Trophoblast cell (in vitro differentiated cells and primary cell): ENCODE measurements at regions not wholly inside any gene's neighbourhood (a gene's known extent, or its start where the extent isn't known, plus 50 kb on each side); places are given as distances from the start of the nearest gene placed in this dataset.

Source experiments
- DNase-seq, 2 donors: peaks; one replicate each; pipeline ENCODE4 v3.0.0-alpha.2; 2016
- H2AFZ ChIP-seq: 2 replicates; pipeline ENCODE4 v1.6.1; 2013; ENCODE audit warnings: low read length, moderate library complexity, mild to moderate bottlenecking; ENCODE audit not compliant: insufficient read depth, poor library complexity
- H2AK5ac ChIP-seq: 2 replicates; pipeline ENCODE4 v1.6.1; 2013; ENCODE audit warnings: mild to moderate bottlenecking, low read length
- H2BK120ac ChIP-seq: 2 replicates; pipeline ENCODE4 v1.6.1; 2013; ENCODE audit warnings: low read length, mild to moderate bottlenecking, moderate library complexity; ENCODE audit not compliant: insufficient read depth, poor library complexity
- H2BK12ac ChIP-seq: 2 replicates; pipeline ENCODE4 v1.6.1; 2013; ENCODE audit warnings: mild to moderate bottlenecking, low read length, moderate library complexity
- H2BK5ac ChIP-seq: 2 replicates; pipeline ENCODE4 v1.6.1; 2013; ENCODE audit warnings: low read length, low read depth, moderate library complexity, mild to moderate bottlenecking; ENCODE audit not compliant: poor library complexity
- H3K14ac ChIP-seq: 2 replicates; pipeline ENCODE4 v1.6.1; 2013; ENCODE audit warnings: mild to moderate bottlenecking, low read length
- H3K18ac ChIP-seq: 2 replicates; pipeline ENCODE4 v1.6.1; 2013; ENCODE audit warnings: mild to moderate bottlenecking, low read length
- H3K23ac ChIP-seq: 2 replicates; pipeline ENCODE4 v1.6.1; 2013; ENCODE audit warnings: low read length
- H3K27ac ChIP-seq: 2 replicates; pipeline ENCODE4 v1.5.1; 2013; ENCODE audit warnings: low read depth, mild to moderate bottlenecking, inconsistent platforms, low read length, moderate library complexity
- H3K27me3 ChIP-seq: 2 replicates; pipeline ENCODE4 v1.6.1; 2013; ENCODE audit warnings: inconsistent platforms, mild to moderate bottlenecking, low read length, moderate library complexity; ENCODE audit not compliant: insufficient read depth
- H3K36me3 ChIP-seq, 2 experiments: 1 replicate in 1 of 2; 2 replicates in 1 of 2; pipeline ENCODE4 v1.6.1; 2013; ENCODE audit warnings: low read length in 2 of 2, mild to moderate bottlenecking in 2 of 2, moderate library complexity in 1 of 2; ENCODE audit not compliant: insufficient read depth in 2 of 2, control insufficient read depth in 1 of 2
- H3K4ac ChIP-seq: 2 replicates; pipeline ENCODE4 v1.6.1; 2013; ENCODE audit warnings: low read depth, mild to moderate bottlenecking, low read length, moderate library complexity
- H3K4me1 ChIP-seq, 2 experiments: 1 replicate in 1 of 2; 2 replicates in 1 of 2; pipeline ENCODE4 v1.6.1; 2013; ENCODE audit warnings: low read length in 2 of 2, mild to moderate bottlenecking in 2 of 2, moderate library complexity in 1 of 2; ENCODE audit not compliant: insufficient read depth in 2 of 2, control insufficient read depth in 1 of 2
- H3K4me2 ChIP-seq: 2 replicates; pipeline ENCODE4 v1.6.1; 2013; ENCODE audit warnings: inconsistent platforms, mild to moderate bottlenecking, low read length, moderate library complexity
- H3K4me3 ChIP-seq: 2 replicates; pipeline ENCODE4 v1.5.1; 2013; ENCODE audit warnings: mild to moderate bottlenecking, low read depth, low read length, inconsistent platforms
- H3K79me1 ChIP-seq: one replicate; pipeline ENCODE4 v1.6.1; 2013; ENCODE audit warnings: low read length
- H3K79me2 ChIP-seq: 2 replicates; pipeline ENCODE4 v1.6.1; 2013; ENCODE audit warnings: low read length, mild to moderate bottlenecking; ENCODE audit not compliant: control insufficient read depth, insufficient read depth, poor library complexity
- H3K9ac ChIP-seq: 2 replicates; pipeline ENCODE4 v1.6.1; 2013; ENCODE audit warnings: mild to moderate bottlenecking, low read length
- H3K9me3 ChIP-seq: 2 replicates; pipeline ENCODE4 v1.6.1; 2013; ENCODE audit warnings: low read depth, mild to moderate bottlenecking, control low read depth, inconsistent platforms, low read length; ENCODE audit not compliant: insufficient read depth
- H4K12ac ChIP-seq: 2 replicates; pipeline ENCODE4 v1.6.1; 2013; ENCODE audit warnings: low read depth, mild to moderate bottlenecking, low read length, moderate library complexity
- H4K8ac ChIP-seq: 2 replicates; pipeline ENCODE4 v1.6.1; 2013; ENCODE audit warnings: low read depth, mild to moderate bottlenecking, low read length, moderate library complexity
- H4K91ac ChIP-seq: one replicate; pipeline ENCODE4 v1.6.1; 2013; ENCODE audit warnings: low read depth, mild to moderate bottlenecking, low read length, moderate library complexity
- WGBS: extraction: QIAGEN DNeasy Blood & Tissue Kit; methylation state at CpG from one replicate; pipeline ENCODE4 v1.1.7; 2013; ENCODE audit warnings: missing lambda C conversion rate; ENCODE audit not compliant: insufficient read length, insufficient coverage; ENCODE audit errors: extremely low coverage; 5-methylcytosine and 5-hydroxymethylcytosine counted together

DNA sequence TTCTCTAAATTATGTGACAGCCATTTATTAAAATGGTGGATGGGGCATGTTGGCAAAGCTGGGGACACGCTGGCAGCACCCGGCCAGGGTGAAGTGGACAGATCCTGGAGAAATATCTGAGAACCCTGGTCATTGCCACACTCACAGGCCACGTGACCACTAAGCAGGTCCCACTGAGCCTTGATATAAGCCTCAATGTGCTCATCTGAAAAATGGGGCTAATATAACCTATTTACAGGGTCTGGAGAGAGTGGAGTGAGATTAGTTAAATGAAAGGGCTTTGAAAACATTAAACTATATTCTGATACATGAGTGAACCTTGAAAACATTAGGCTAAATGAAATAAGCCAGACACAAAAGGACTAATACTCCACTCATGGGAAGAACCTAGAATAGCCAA is 108.9 kb downstream of the RBFOX3 start:
- H4K12ac ChIP-seq: no peak overlapping the region
- H3K4me3 ChIP-seq: no peak overlapping the region
- peaks cover 0 to 1% of the 10 kb centered on the region in 2 experiments for H3K4me1 ChIP-seq
- H3K14ac ChIP-seq: no peak overlapping the region
- no peak overlapping the region for H3K4me2 ChIP-seq
- H3K27me3 ChIP-seq: no peaks in the 10 kb centered on the region
- no peaks in the 10 kb centered on the region for H3K79me1 ChIP-seq
- H3K4ac ChIP-seq: no peak overlapping the region
- WGBS: no CpG with 5 or more reads among the region's 3 CpGs
- no peak overlapping the region for H3K18ac ChIP-seq
- no peak overlapping the region for H2BK5ac ChIP-seq
- H3K36me3 ChIP-seq: no peaks in the 10 kb centered on the region
- no peak overlapping the region for H2BK120ac ChIP-seq
- H2AK5ac ChIP-seq: no peak overlapping the region
- no peak overlapping the region for H4K91ac ChIP-seq
- DNase-seq: no peak
- no peak overlapping the region for H4K8ac ChIP-seq
- no peak overlapping the region for H3K23ac ChIP-seq
- peaks cover 5% of the 10 kb centered on the region for H3K9me3 ChIP-seq
- no peak overlapping the region for H2AFZ ChIP-seq
- H2BK12ac ChIP-seq: no peak overlapping the region
- H3K9ac ChIP-seq: no peak overlapping the region
- no peak overlapping the region for H3K27ac ChIP-seq
- H3K79me2 ChIP-seq: no peaks in the 10 kb centered on the region

DNA sequence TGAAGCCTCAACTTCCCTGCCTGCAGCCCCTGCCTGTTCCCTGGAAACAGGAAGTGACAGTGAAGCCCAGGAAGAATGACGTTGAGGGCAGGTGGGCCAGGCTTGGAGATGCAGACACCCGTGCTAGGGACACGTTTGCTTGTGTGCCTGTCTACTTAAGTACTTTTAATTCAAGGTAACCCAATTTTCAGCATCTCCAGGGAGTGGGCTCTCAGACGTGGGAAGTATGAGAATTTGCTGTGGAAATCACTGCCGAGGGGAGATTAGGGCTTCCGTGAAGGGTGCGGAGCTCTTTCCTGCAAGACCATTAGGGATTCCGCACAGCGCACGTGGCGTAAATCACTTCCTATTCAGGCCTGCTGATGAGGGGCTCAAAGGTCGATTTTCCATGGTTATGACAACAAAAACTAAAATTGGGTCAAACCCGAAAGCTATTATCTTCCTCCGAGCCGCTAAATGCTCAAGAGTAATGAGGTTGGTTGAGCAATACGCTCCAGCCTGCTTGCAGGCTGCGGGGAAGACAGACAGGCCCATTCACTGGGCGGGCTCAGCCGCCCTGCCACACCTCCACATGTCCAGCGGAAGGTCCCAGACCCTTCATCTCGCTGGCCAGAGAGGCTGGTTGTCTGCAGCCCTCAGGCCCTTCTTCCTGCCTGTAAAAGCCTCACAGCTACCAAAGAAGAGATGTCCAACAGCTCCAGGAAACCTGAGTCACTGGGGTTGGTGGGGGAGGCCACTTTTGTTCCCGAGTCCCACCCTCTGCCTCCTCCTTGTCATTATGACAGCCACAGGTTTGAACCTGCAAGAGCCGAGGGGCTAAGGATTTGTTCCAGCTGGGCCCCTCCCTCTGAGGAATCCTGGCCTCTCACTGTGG is 109.9 kb downstream of the RBFOX3 start:
- Histone ChIP-seq H3K9ac (no peak overlapping the region), H3K4ac (no peak overlapping the region), H3K4me1 (peaks cover 0 to 1% of the 10 kb centered on the region in 2 experiments), H2AFZ (no peak overlapping the region), H3K36me3 (no peaks in the 10 kb centered on the region), H3K4me2 (no peak overlapping the region), H3K9me3 (peaks cover 5% of the 10 kb centered on the region), H2AK5ac (no peak overlapping the region), H3K4me3 (no peak overlapping the region), H4K91ac (no peak overlapping the region), H2BK12ac (no peak overlapping the region), H3K27me3 (no peaks in the 10 kb centered on the region), H3K79me2 (no peaks in the 10 kb centered on the region), H3K18ac (no peak overlapping the region), H2BK5ac (no peak overlapping the region), H4K12ac (no peak overlapping the region), H3K79me1 (no peaks in the 10 kb centered on the region), H2BK120ac (no peak overlapping the region), H3K23ac (no peak overlapping the region), H3K14ac (no peak overlapping the region), H4K8ac (no peak overlapping the region), H3K27ac (no peak overlapping the region)
- no CpG with 5 or more reads among the region's 23 CpGs for WGBS
- DNase-seq: no peak

DNA sequence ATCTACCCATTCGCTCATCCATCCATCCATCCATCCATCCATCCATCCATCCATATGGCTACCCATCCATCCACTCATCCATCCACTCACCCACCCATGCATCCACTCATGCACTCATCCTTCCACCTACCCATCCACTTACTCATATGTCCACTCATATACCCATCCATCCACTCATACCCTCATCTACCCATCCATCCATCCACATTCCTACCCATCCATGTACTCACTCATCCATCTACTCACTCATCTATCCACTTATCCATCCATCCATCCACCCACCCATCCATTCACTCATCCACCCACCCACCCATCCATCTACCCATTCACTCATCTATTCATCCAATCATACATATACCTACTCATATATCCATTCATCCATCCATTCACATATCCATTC is 112.0 kb downstream of the RBFOX3 start:
- Histone ChIP-seq H3K27ac (no peak overlapping the region), H3K79me1 (no peaks in the 10 kb centered on the region), H3K4ac (no peak overlapping the region), H3K18ac (no peak overlapping the region), H3K4me3 (no peak overlapping the region), H4K12ac (no peak overlapping the region), H2BK120ac (no peak overlapping the region), H2BK5ac (no peak overlapping the region), H2BK12ac (no peak overlapping the region), H3K14ac (no peak overlapping the region), H3K4me2 (no peak overlapping the region), H3K36me3 (no peaks in the 10 kb centered on the region), H3K9me3 (peaks cover 5% of the 10 kb centered on the region), H3K27me3 (no peaks in the 10 kb centered on the region), H3K4me1 (peaks cover 0 to 1% of the 10 kb centered on the region in 2 experiments), H4K91ac (no peak overlapping the region), H3K23ac (no peak overlapping the region), H2AK5ac (no peak overlapping the region), H3K79me2 (no peaks in the 10 kb centered on the region), H2AFZ (no peak overlapping the region), H4K8ac (no peak overlapping the region), H3K9ac (no peak overlapping the region)
- WGBS: no CpG with 5 or more reads among the region's 1 CpG
- no peak for DNase-seq

DNA sequence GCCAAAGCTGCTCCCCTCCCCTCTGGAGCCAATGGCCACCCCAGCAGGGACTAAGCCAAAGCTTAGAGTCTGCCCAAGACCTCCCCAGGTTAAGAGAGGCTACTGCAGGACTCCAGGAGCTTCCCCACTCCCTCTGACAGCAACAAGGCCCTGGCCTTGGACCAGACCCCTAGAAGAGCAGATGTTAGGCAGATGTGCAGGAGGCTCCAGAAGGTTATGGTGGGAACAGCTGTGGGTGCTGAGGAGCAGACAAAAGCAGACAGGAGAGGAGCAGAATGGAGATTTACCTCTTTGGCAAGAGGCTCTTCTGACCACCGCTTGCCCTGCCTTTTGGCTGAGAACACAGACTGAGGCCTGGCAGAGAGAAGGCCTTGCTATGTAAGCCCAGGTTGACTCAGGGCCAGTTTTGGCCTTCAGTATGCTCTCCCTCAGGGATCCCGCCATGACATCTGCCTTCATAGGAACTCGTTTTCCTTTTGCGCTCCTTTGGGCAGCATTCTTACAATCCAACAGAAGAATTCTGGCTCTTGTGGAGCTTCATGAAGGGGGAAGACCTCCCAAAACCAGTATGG is 113.0 kb downstream of the RBFOX3 start:
- Histone ChIP-seq H3K4ac (no peak overlapping the region), H3K79me2 (no peaks in the 10 kb centered on the region), H4K12ac (no peak overlapping the region)

More for the DNA sequence above, 113.0 kb downstream of the RBFOX3 start:
- DNase-seq: no peak
- H2BK120ac ChIP-seq: no peak overlapping the region
- no peak overlapping the region for H3K4me2 ChIP-seq
- no peak overlapping the region for H4K8ac ChIP-seq
- H3K9ac ChIP-seq: no peak overlapping the region
- no peak overlapping the region for H3K18ac ChIP-seq
- H3K27me3 ChIP-seq: no peaks in the 10 kb centered on the region
- no peak overlapping the region for H3K27ac ChIP-seq
- H2BK5ac ChIP-seq: no peak overlapping the region
- WGBS: no CpG with 5 or more reads among the region's 4 CpGs
- H4K91ac ChIP-seq: no peak overlapping the region
- no peak overlapping the region for H2AK5ac ChIP-seq
- H2BK12ac ChIP-seq: no peak overlapping the region
- H2AFZ ChIP-seq: no peak overlapping the region
- H3K23ac ChIP-seq: no peak overlapping the region
- H3K79me1 ChIP-seq: no peaks in the 10 kb centered on the region
- no peaks in the 10 kb centered on the region for H3K36me3 ChIP-seq
- peaks cover 0 to 1% of the 10 kb centered on the region in 2 experiments for H3K4me1 ChIP-seq
- H3K14ac ChIP-seq: no peak overlapping the region
- peaks cover 7% of the 10 kb centered on the region for H3K9me3 ChIP-seq
- H3K4me3 ChIP-seq: no peak overlapping the region
